ENCODE measurements at regions not wholly inside any gene's neighbourhood (a gene's known extent, or its start where the extent isn't known, plus 50 kb on each side); places are given as distances from the start of the nearest gene placed in this dataset.

DNA sequence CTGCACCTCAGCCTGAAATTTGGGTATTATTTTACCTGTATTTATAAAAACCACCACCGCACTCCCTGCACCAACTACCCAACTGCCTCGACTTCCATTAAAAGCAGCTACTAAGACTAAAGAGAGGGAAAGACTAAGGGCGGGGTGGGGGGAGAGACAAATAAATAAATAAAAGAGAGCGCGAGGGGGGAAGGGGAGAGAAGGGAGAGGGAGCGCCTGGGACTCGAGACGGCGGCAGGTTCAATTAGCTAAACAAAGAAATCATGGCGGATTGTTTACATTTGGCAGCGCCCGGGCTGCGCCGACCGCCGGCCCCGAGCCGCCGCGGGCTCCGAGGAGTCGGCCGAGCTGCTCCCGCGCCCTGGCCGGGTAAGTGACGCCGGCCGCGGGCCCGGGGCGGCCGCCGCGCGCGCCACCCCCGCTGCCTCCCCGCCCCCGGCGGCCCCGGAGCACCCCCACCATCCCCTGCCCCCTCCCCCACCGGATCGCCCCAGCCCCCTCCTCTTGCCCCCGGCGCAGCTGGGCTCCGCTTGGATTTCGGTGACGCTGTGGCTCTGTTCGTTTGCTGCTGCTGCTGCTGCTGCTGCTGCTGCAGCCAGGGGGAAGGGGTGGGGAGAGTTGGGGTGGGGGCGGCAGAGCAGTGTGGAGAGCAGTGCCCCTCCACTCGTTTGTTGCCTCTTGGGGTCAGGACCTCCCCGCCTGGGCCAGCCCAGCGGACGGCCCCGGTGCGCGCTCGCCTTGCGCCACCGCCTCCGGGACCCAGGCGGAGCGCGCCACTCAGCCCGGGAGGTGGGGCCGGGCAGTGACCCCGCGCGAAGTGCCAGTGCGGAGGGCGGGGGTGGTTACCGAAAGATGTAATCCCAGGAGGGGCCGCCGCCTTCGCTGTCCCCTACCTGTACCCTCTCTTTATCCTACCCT lies 187.2 kb upstream of the FANCL start:
- TF ChIP-seq, protein P1, sequence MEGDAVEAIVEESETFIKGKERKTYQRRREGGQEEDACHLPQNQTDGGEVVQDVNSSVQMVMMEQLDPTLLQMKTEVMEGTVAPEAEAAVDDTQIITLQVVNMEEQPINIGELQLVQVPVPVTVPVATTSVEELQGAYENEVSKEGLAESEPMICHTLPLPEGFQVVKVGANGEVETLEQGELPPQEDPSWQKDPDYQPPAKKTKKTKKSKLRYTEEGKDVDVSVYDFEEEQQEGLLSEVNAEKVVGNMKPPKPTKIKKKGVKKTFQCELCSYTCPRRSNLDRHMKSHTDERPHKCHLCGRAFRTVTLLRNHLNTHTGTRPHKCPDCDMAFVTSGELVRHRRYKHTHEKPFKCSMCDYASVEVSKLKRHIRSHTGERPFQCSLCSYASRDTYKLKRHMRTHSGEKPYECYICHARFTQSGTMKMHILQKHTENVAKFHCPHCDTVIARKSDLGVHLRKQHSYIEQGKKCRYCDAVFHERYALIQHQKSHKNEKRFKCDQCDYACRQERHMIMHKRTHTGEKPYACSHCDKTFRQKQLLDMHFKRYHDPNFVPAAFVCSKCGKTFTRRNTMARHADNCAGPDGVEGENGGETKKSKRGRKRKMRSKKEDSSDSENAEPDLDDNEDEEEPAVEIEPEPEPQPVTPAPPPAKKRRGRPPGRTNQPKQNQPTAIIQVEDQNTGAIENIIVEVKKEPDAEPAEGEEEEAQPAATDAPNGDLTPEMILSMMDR (IDR thresholded peaks at IDR 0.05): no peak
- no peak for TF ChIP-seq POLR2AphosphoS5 (IDR thresholded peaks at IDR 0.05)
- TF ChIP-seq POLR2A (IDR thresholded peaks at IDR 0.05): no peak
- no peak for TF ChIP-seq EP300 (IDR thresholded peaks at IDR 0.05; ENCODE audit: low read depth)

Measured in transverse colon (tissue), 4 donors.